ENCODE measurements at regions not wholly inside any gene's neighbourhood (a gene's known extent, or its start where the extent isn't known, plus 50 kb on each side); places are given as distances from the start of the nearest gene placed in this dataset.

DNA sequence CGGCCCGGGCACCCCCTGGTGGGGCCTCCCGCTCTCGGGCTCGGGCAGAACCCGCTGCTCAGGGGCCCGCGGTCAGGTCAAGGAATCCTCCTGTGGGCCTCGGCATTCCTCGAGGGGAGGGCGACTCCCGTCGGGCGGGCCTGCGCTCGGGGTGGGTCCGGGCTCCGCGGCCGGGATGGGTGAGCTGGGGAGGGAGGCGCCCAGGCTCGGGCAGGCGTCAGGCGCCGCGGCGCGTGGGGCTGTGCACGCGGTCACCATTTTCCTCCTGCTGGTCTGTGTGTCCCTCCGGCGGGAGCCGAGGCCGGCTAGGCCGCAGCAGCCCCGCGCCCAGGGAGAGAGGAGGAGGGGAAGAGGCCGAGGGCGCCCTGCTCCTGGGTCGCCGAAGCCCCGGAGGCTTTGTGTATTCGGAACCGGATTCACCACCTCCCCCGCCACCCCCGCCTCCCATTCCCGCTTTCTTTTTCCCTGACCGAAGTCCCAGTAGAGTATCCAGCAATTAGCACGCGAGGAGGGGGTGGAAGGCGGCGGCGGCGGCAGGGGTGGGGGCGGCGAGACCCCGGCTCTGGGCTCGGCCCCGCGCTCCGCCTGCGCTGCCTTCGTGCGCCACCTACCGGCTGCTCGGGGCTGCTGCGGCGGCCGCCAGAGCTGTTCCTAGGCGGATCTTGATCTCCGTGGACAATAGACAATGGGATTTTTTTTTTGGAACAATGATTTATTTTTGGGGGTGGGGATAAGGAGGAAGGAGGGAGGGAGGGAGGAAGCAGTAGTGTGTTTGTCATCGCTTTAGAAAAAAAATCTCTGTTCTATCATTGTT, 99.0 kb upstream of the MAML3 start:
- ATAC-seq, result peak; percentile 79
- TF ChIP-seq ZC3H10 (CRISPR knock-in tag; IDR thresholded peaks at IDR 0.05) (no peak), ZFP3 (CRISPR knock-in tag; IDR thresholded peaks at IDR 0.05) (0 out of 2 replicates have a peak, but pooled peaks have one; percentile 38), SNAI2 (CRISPR knock-in tag; IDR thresholded peaks at IDR 0.05) (no peak), GLIS3 (CRISPR knock-in tag; IDR thresholded peaks at IDR 0.05) (no peak), OSR1 (CRISPR knock-in tag; IDR thresholded peaks at IDR 0.05) (no peak), BACH2 (CRISPR knock-in tag; IDR thresholded peaks at IDR 0.05; ENCODE audit: borderline replicate concordance) (no peak), ZNF70 (CRISPR knock-in tag; IDR thresholded peaks at IDR 0.05) (peak; percentile 75), CSDC2 (CRISPR knock-in tag; IDR thresholded peaks at IDR 0.05) (0 out of 2 replicates have a peak, but pooled peaks have one; percentile 16), ISL1 (CRISPR knock-in tag; IDR thresholded peaks at IDR 0.05) (no peak), ZNF8 (CRISPR knock-in tag; IDR thresholded peaks at IDR 0.05) (0 out of 2 replicates have a peak, but pooled peaks have one; percentile 8), TOX (CRISPR knock-in tag; IDR thresholded peaks at IDR 0.05; ENCODE audit: borderline replicate concordance) (no peak)
- TF ChIP-seq, protein P1, sequence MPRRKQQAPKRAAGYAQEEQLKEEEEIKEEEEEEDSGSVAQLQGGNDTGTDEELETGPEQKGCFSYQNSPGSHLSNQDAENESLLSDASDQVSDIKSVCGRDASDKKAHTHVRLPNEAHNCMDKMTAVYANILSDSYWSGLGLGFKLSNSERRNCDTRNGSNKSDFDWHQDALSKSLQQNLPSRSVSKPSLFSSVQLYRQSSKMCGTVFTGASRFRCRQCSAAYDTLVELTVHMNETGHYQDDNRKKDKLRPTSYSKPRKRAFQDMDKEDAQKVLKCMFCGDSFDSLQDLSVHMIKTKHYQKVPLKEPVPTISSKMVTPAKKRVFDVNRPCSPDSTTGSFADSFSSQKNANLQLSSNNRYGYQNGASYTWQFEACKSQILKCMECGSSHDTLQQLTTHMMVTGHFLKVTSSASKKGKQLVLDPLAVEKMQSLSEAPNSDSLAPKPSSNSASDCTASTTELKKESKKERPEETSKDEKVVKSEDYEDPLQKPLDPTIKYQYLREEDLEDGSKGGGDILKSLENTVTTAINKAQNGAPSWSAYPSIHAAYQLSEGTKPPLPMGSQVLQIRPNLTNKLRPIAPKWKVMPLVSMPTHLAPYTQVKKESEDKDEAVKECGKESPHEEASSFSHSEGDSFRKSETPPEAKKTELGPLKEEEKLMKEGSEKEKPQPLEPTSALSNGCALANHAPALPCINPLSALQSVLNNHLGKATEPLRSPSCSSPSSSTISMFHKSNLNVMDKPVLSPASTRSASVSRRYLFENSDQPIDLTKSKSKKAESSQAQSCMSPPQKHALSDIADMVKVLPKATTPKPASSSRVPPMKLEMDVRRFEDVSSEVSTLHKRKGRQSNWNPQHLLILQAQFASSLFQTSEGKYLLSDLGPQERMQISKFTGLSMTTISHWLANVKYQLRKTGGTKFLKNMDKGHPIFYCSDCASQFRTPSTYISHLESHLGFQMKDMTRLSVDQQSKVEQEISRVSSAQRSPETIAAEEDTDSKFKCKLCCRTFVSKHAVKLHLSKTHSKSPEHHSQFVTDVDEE (CRISPR knock-in tag; IDR thresholded peaks at IDR 0.05), result no peak; the same call in 1 of the 2 replicates
- TF ChIP-seq, protein P2, sequence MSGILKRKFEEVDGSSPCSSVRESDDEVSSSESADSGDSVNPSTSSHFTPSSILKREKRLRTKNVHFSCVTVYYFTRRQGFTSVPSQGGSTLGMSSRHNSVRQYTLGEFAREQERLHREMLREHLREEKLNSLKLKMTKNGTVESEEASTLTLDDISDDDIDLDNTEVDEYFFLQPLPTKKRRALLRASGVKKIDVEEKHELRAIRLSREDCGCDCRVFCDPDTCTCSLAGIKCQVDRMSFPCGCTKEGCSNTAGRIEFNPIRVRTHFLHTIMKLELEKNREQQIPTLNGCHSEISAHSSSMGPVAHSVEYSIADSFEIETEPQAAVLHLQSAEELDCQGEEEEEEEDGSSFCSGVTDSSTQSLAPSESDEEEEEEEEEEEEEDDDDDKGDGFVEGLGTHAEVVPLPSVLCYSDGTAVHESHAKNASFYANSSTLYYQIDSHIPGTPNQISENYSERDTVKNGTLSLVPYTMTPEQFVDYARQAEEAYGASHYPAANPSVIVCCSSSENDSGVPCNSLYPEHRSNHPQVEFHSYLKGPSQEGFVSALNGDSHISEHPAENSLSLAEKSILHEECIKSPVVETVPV (CRISPR knock-in tag; IDR thresholded peaks at IDR 0.05), result no peak

DNA sequence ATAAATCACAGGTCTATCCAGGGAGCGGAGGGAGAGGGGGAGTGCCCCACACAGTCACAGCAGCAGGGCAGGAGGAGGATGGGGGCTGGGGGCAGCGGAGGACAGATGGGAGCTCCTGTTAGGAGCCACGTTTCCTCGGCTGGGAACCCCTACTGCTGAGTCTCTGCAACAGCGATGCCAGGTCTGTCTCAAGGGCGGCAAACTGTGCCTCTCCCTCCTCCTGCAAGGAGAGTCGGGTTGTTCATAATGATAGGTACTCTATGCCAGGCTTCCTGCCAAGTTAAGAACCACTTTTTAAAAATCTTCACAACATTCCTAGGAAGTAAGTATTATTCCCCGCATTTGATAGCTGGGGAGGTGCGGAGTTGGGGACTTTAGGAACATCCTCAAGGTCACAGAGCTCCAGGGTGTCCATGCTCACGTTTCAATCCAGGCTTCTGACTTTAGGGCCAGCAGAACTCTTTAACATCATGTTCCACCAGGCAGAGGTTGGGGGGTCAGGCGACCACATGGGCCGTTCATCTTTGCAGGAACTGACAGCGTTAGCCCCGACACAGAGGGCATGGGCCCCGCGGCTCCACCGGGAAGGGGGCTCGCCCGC, 98.3 kb upstream of the MAML3 start:
- TF ChIP-seq GLIS3 (CRISPR knock-in tag; IDR thresholded peaks at IDR 0.05) (no peak), PPARA (CRISPR knock-in tag; IDR thresholded peaks at IDR 0.05; ENCODE audit: borderline replicate concordance) (no peak), ZC3H10 (CRISPR knock-in tag; IDR thresholded peaks at IDR 0.05) (no peak), ZNF70 (CRISPR knock-in tag; IDR thresholded peaks at IDR 0.05) (no peak), OSR1 (CRISPR knock-in tag; IDR thresholded peaks at IDR 0.05) (no peak), ZFP3 (CRISPR knock-in tag; IDR thresholded peaks at IDR 0.05) (no peak), CSDC2 (CRISPR knock-in tag; IDR thresholded peaks at IDR 0.05) (no peak), ARNTL (CRISPR knock-in tag; IDR thresholded peaks at IDR 0.05; ENCODE audit: borderline replicate concordance, low read depth) (no peak), RARB (CRISPR knock-in tag; IDR thresholded peaks at IDR 0.05) (no peak), ISL1 (CRISPR knock-in tag; IDR thresholded peaks at IDR 0.05) (no peak), ZFP30 (CRISPR knock-in tag; IDR thresholded peaks at IDR 0.05) (no peak), TCF4 (CRISPR knock-in tag; IDR thresholded peaks at IDR 0.05; ENCODE audit: borderline replicate concordance) (no peak), ZNF565 (CRISPR knock-in tag; conservative IDR thresholded peaks at IDR 0.05; ENCODE audit: low read depth) (no peak), BACH2 (CRISPR knock-in tag; IDR thresholded peaks at IDR 0.05; ENCODE audit: borderline replicate concordance) (no peak), SNAI2 (CRISPR knock-in tag; IDR thresholded peaks at IDR 0.05) (no peak)
- TF ChIP-seq, protein P3, sequence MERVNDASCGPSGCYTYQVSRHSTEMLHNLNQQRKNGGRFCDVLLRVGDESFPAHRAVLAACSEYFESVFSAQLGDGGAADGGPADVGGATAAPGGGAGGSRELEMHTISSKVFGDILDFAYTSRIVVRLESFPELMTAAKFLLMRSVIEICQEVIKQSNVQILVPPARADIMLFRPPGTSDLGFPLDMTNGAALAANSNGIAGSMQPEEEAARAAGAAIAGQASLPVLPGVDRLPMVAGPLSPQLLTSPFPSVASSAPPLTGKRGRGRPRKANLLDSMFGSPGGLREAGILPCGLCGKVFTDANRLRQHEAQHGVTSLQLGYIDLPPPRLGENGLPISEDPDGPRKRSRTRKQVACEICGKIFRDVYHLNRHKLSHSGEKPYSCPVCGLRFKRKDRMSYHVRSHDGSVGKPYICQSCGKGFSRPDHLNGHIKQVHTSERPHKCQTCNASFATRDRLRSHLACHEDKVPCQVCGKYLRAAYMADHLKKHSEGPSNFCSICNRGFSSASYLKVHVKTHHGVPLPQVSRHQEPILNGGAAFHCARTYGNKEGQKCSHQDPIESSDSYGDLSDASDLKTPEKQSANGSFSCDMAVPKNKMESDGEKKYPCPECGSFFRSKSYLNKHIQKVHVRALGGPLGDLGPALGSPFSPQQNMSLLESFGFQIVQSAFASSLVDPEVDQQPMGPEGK (CRISPR knock-in tag; IDR thresholded peaks at IDR 0.05; ENCODE audit: borderline replicate concordance), result no peak
- TF ChIP-seq, protein P2 (CRISPR knock-in tag; IDR thresholded peaks at IDR 0.05), result no peak
- TF ChIP-seq, protein P4, sequence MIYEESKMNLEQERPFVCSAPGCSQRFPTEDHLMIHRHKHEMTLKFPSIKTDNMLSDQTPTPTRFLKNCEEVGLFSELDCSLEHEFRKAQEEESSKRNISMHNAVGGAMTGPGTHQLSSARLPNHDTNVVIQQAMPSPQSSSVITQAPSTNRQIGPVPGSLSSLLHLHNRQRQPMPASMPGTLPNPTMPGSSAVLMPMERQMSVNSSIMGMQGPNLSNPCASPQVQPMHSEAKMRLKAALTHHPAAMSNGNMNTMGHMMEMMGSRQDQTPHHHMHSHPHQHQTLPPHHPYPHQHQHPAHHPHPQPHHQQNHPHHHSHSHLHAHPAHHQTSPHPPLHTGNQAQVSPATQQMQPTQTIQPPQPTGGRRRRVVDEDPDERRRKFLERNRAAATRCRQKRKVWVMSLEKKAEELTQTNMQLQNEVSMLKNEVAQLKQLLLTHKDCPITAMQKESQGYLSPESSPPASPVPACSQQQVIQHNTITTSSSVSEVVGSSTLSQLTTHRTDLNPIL (CRISPR knock-in tag; IDR thresholded peaks at IDR 0.05; ENCODE audit: low read depth), result no peak
- TF ChIP-seq, protein P1 (CRISPR knock-in tag; IDR thresholded peaks at IDR 0.05), result no peak

More for the DNA sequence above, 98.3 kb upstream of the MAML3 start:
- peak; percentile 38 for ATAC-seq
